WTC11 (cell line): ENCODE measurements at regions not wholly inside any gene's neighbourhood (a gene's known extent, or its start where the extent isn't known, plus 50 kb on each side); places are given as distances from the start of the nearest gene placed in this dataset.

Experiments used
- ATAC-seq: fragments of 200-7000 bp; cut with Tn5 transposase; 2 replicates; pipeline ENCODE4 v1.10.0; 2021; ENCODE audit warnings: mild to moderate bottlenecking, moderate library complexity
- CTCF ChIA-PET: fragments of 300-600 bp; sonication (Branson Sonifier 250); formaldehyde crosslinking; loops from one replicate; lab custom pipeline; 2021; ENCODE audit warnings: antibody characterized with exemption; lab: Charles Lee
- POLR2A ChIA-PET: fragments of 350-600 bp; sonication (Branson Sonifier 250); formaldehyde crosslinking; loops from one replicate; lab custom pipeline; 2021; ENCODE audit warnings: antibody characterized with exemption; lab: Charles Lee
- DNase-seq: peaks from one replicate; pipeline ENCODE4 v3.0.0; 2021; ENCODE audit warnings: low spot score
- H3K27ac Mint-ChIP-seq: 2 replicates; pipeline ENCODE4 v1.8.0; 2021; ENCODE audit warnings: mixed read lengths
- H3K27me3 Mint-ChIP-seq: 2 replicates; pipeline ENCODE4 v1.8.0; 2021; ENCODE audit warnings: low read depth, mild to moderate bottlenecking, moderate library complexity, mixed read lengths
- H3K36me3 Mint-ChIP-seq: 2 replicates; pipeline ENCODE4 v1.8.0; 2021; ENCODE audit warnings: mixed read lengths
- H3K4me1 Mint-ChIP-seq: 2 replicates; pipeline ENCODE4 v1.8.0; 2022; ENCODE audit warnings: mixed read lengths
- H3K4me3 Mint-ChIP-seq: 2 replicates; pipeline ENCODE4 v1.8.0; 2021; ENCODE audit warnings: mild to moderate bottlenecking, moderate library complexity, mixed read lengths
- H3K9me3 Mint-ChIP-seq: 2 replicates; pipeline ENCODE4 v1.8.0; 2021; ENCODE audit warnings: mixed read lengths
- ARID4B ChIP-seq: sonication (generic); formaldehyde crosslinking; IDR thresholded peaks from 2 replicates; pipeline ENCODE4 v1.8.0; 2023; ENCODE audit warnings: missing genetic modification reagents, mild to moderate bottlenecking, borderline replicate concordance
- ATF2 ChIP-seq: sonication (generic); formaldehyde crosslinking; IDR thresholded peaks from 2 replicates; pipeline ENCODE4 v1.8.1; 2022; ENCODE audit warnings: low read depth, missing genetic modification reagents, borderline replicate concordance
- ATF3 ChIP-seq: sonication (generic); formaldehyde crosslinking; conservative IDR thresholded peaks from 2 replicates; pipeline ENCODE4 v1.8.1; 2022; ENCODE audit warnings: mild to moderate bottlenecking, missing genetic modification reagents
- CTCF ChIP-seq: fragments of 200-600 bp; IDR thresholded peaks from 2 replicates; pipeline ENCODE4 v1.8.0; 2022; ENCODE audit warnings: antibody characterized with exemption
- ERG ChIP-seq: fragments of 250-450 bp; sonication (Bioruptor Pico); IDR thresholded peaks from 2 replicates; pipeline ENCODE4 v1.8.0; 2021; ENCODE audit warnings: mild to moderate bottlenecking
- ETV6 ChIP-seq: sonication (generic); formaldehyde crosslinking; IDR thresholded peaks from 2 replicates; pipeline ENCODE4 v1.8.1; 2022; ENCODE audit warnings: mild to moderate bottlenecking, missing genetic modification reagents
- HMGA2 ChIP-seq: fragments of 250-450 bp; sonication (Bioruptor Pico); IDR thresholded peaks from 2 replicates; pipeline ENCODE4 v1.4.0; 2021; ENCODE audit warnings: mild to moderate bottlenecking, moderate library complexity
- MAX ChIP-seq: sonication (generic); formaldehyde crosslinking; IDR thresholded peaks from 2 replicates; pipeline ENCODE4 v1.8.0; 2022; ENCODE audit warnings: mild to moderate bottlenecking, missing genetic modification reagents
- MLX ChIP-seq: sonication (generic); formaldehyde crosslinking; IDR thresholded peaks from 2 replicates; pipeline ENCODE4 v1.8.1; 2023; ENCODE audit warnings: mild to moderate bottlenecking, missing genetic modification reagents, moderate library complexity
- MYBL2 ChIP-seq: sonication (generic); formaldehyde crosslinking; IDR thresholded peaks from 2 replicates; pipeline ENCODE4 v1.8.1; 2023; ENCODE audit warnings: mild to moderate bottlenecking, moderate library complexity, missing genetic modification reagents
- NFYB ChIP-seq: sonication (generic); formaldehyde crosslinking; conservative IDR thresholded peaks from 2 replicates; pipeline ENCODE4 v1.8.0; 2022; ENCODE audit warnings: low read depth, missing genetic modification reagents
- NR2C2 ChIP-seq: sonication (generic); formaldehyde crosslinking; IDR thresholded peaks from 2 replicates; pipeline ENCODE4 v1.8.0; 2022; ENCODE audit warnings: mild to moderate bottlenecking, missing genetic modification reagents
- SMAD3 ChIP-seq: sonication (generic); formaldehyde crosslinking; IDR thresholded peaks from 2 replicates; pipeline ENCODE4 v1.8.0; 2022; ENCODE audit warnings: missing genetic modification reagents, mild to moderate bottlenecking, borderline replicate concordance
- SOX15 ChIP-seq: fragments of 250-450 bp; sonication (Bioruptor Pico); IDR thresholded peaks from 2 replicates; pipeline ENCODE4 v1.9.0; 2021; ENCODE audit warnings: mild to moderate bottlenecking
- STAT6 ChIP-seq: sonication (generic); formaldehyde crosslinking; conservative IDR thresholded peaks from 2 replicates; pipeline ENCODE4 v1.8.1; 2023; ENCODE audit warnings: mild to moderate bottlenecking, low read depth, missing genetic modification reagents, moderate library complexity
- TCF7 ChIP-seq: sonication (generic); formaldehyde crosslinking; IDR thresholded peaks from 2 replicates; pipeline ENCODE4 v1.8.0; 2022; ENCODE audit warnings: mild to moderate bottlenecking, low read depth, missing genetic modification reagents, moderate library complexity
- USF1 ChIP-seq: sonication (generic); formaldehyde crosslinking; IDR thresholded peaks from 2 replicates; pipeline ENCODE4 v1.8.0; 2022; ENCODE audit warnings: mild to moderate bottlenecking, missing genetic modification reagents
- ZMAT4 ChIP-seq: fragments of 250-450 bp; sonication (Bioruptor Pico); IDR thresholded peaks from 2 replicates; pipeline ENCODE4 v1.9.0; 2021; ENCODE audit warnings: mild to moderate bottlenecking
- ZNF121 ChIP-seq: sonication (generic); formaldehyde crosslinking; IDR thresholded peaks from 2 replicates; pipeline ENCODE4 v1.8.0; 2023; ENCODE audit warnings: missing genetic modification reagents
- ZNF317 ChIP-seq: sonication (generic); formaldehyde crosslinking; IDR thresholded peaks from 2 replicates; pipeline ENCODE4 v1.8.1; 2023; ENCODE audit warnings: low read depth, mild to moderate bottlenecking, moderate library complexity, missing genetic modification reagents, borderline replicate concordance

GRCh38 chr20:57806975-57807374 lies 97.2 kb upstream of the PMEPA1 start:
- no peaks in the 10 kb centered on the region; the same call in 1 of the 2 replicates for H3K27me3 Mint-ChIP-seq
- H3K4me1 Mint-ChIP-seq, result peaks cover 19% of the 10 kb centered on the region
- DNase-seq (no peak), ATAC-seq (no peak)
- no peaks in the 10 kb centered on the region for H3K36me3 Mint-ChIP-seq
- TF ChIP-seq CTCF, result no peak
- no peak for TF ChIP-seq SMAD3
- TF ChIP-seq ZNF317 (CRISPR knock-in tag), result no peak
- TF ChIP-seq ZNF121 (CRISPR knock-in tag), result no peak
- no peak for TF ChIP-seq MAX (CRISPR knock-in tag)
- TF ChIP-seq TCF7, result no peak
- TF ChIP-seq ARID4B (CRISPR knock-in tag), result no peak
- no peak for TF ChIP-seq MLX (CRISPR knock-in tag)
- TF ChIP-seq SOX15 (CRISPR knock-in tag), result no peak
- TF ChIP-seq ATF2 (CRISPR knock-in tag), result no peak
- TF ChIP-seq ATF3, result no peak
- no peak for TF ChIP-seq NR2C2
- no peak for TF ChIP-seq STAT6
- no peak for TF ChIP-seq ETV6
- no peak for TF ChIP-seq USF1
- no peak for TF ChIP-seq ERG
- no peak for TF ChIP-seq HMGA2 (CRISPR knock-in tag)
- no peak for TF ChIP-seq ZMAT4 (CRISPR knock-in tag)
- no peak for TF ChIP-seq MYBL2 (CRISPR knock-in tag)
- no peak for TF ChIP-seq NFYB (CRISPR knock-in tag)
- H3K4me3 Mint-ChIP-seq, result no peak overlapping the region
- CTCF ChIA-PET, result no interaction called here
- POLR2A ChIA-PET, result no interaction called here
- H3K9me3 Mint-ChIP-seq, result no peaks in the 10 kb centered on the region
- H3K27ac Mint-ChIP-seq, result no peak overlapping the region
